A673 (cell line): ENCODE measurements at regions not wholly inside any gene's neighbourhood (a gene's known extent, or its start where the extent isn't known, plus 50 kb on each side); places are given as distances from the start of the nearest gene placed in this dataset.

Experiments used
- EZH2 ChIP-seq: fragments of 200-600 bp; sonication (generic); IDR thresholded peaks from 2 replicates; pipeline ENCODE4 v1.6.1; 2017; ENCODE audit warnings: borderline replicate concordance, low read depth, mild to moderate bottlenecking, mixed read lengths, antibody characterized with exemption, low read length; ENCODE audit not compliant: poor library complexity, severe bottlenecking
- TF ChIP-seq, protein P1 (sequence below): fragments of 300-800, 200-600 bp; sonication (generic); conservative IDR thresholded peaks from 2 replicates; pipeline ENCODE4 v1.5.1; 2017; ENCODE audit warnings: low read depth, mild to moderate bottlenecking, antibody characterized with exemption, low read length, moderate library complexity, mixed read lengths

DNA sequence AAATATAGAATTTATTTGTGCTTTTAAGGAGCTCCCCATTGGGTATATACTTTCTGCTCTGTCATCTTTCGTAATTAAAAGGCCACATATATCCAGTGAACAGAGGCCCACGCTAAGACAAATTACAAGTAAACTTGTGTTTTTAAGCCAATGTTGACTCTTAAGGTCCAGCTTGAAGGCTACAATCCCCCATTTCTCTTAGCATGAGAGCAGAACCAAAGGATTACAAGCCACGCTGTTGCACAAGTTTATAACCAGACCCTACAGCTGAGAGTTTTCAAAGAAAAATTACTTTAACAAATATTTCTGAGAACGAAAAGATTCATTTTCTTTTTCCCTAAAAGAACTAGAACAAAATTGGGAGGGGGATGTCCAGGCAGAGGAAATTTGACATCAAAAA lies 471.0 kb downstream of the TXNL1 start:
- TF ChIP-seq, protein P1, sequence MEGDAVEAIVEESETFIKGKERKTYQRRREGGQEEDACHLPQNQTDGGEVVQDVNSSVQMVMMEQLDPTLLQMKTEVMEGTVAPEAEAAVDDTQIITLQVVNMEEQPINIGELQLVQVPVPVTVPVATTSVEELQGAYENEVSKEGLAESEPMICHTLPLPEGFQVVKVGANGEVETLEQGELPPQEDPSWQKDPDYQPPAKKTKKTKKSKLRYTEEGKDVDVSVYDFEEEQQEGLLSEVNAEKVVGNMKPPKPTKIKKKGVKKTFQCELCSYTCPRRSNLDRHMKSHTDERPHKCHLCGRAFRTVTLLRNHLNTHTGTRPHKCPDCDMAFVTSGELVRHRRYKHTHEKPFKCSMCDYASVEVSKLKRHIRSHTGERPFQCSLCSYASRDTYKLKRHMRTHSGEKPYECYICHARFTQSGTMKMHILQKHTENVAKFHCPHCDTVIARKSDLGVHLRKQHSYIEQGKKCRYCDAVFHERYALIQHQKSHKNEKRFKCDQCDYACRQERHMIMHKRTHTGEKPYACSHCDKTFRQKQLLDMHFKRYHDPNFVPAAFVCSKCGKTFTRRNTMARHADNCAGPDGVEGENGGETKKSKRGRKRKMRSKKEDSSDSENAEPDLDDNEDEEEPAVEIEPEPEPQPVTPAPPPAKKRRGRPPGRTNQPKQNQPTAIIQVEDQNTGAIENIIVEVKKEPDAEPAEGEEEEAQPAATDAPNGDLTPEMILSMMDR, result no peak
- TF ChIP-seq EZH2, result no peak
